NOMO-1 treated with dmso at 0.1 percent for 144 hours (cell line): ENCODE measurements at regions not wholly inside any gene's neighbourhood (a gene's known extent, or its start where the extent isn't known, plus 50 kb on each side); places are given as distances from the start of the nearest gene placed in this dataset.
"Not testable (repeated sequence)": the region's sequence is repeated elsewhere in the genome, so short reads cannot be mapped to it uniquely, and the experiment has no call there.

Experiments used
- DNase-seq: peaks from one replicate; lab custom pipeline; 2025; ENCODE audit not compliant: unreplicated experiment; lab: John Stamatoyannopoulos, UW

DNA sequence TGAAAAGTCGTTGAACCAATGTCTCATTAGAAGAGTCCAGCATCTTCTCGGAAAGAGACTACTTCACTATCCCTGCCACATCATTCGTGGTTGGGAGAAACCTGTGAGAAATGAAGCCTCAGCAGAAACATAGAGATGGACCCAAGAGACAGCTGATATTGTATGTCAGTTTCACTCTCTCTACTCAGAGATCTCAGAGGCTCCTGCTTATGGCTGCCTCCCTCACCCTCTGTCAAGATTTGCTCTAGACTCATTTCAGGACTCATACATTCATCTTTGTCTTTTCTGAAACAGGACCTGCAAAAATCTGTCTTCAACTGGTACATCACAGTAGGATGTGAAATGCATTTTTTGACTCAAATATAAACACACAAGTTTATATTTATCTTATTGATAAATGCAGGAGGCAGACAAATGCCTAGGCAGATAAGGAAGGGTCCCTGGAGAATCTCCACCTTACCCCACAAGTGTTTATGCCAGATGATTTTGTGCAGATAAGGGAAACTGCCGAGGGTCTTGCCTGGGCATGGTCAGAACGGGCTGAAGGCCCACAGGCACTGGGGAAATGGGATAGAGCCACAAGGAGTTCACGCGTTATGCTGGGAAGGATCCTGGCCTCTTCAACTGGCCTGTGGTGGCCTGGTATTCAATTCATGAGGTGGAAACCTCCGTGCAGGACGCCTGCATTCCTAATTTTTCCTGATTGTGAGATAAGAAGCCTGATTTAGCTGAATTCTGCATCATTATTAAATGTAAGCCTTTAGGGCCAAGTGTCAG is 1834.0 kb upstream of the PCDH20 start:
- no peak for DNase-seq

DNA sequence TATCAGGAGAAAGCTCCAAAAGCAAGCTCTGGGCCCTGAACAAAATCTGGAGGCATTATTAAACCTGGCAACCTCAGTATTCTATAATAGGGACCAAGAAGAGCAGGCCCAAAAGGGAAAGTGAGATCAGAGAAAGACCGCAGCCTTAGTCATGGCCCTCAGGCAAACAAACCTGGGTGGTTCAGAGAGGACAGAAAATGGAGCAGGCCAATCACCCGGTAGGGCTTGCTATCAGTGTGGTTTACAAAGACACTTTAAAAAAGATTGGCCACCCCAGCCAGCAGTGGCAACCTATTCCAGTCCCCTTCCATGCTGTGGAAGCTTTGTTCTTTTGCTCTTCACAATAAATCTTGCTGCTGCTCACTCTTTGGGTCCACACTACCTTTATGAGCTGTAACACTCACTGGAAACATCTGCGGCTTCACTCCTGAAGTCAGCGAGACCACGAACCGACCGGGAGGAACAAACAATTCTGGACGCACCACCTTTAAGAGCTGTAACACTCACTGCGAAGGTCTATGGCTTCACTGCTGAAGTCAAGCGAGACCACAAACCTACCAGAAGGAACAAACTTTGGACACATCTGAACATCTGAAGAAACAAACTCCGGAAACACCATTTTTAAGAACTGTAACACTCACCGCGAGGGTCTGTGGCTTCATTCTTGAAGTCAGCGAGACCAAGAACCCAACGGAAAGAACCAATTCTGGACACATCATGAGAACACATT is 1821.2 kb upstream of the PCDH20 start:
- DNase-seq, result not testable (repeated sequence)

DNA sequence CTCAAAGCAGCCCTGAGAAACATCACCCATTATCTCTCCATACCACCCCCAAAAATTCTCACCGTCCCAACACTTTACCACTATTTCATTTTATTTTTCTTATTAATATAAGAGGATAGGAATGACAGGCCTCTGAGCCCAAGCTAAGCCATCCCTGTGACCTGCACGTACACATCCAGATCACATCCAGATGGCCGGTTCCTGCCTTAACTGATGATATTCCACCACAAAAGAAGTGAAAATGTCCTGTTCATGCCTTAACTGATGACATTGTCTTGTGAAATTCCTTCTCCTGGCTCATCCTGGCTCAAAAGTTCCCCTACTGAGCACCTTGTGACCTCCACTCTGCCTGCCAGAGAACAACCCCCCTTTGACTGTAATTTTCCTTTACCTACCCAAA is 1802.9 kb upstream of the PCDH20 start:
- not testable (repeated sequence) for DNase-seq

DNA sequence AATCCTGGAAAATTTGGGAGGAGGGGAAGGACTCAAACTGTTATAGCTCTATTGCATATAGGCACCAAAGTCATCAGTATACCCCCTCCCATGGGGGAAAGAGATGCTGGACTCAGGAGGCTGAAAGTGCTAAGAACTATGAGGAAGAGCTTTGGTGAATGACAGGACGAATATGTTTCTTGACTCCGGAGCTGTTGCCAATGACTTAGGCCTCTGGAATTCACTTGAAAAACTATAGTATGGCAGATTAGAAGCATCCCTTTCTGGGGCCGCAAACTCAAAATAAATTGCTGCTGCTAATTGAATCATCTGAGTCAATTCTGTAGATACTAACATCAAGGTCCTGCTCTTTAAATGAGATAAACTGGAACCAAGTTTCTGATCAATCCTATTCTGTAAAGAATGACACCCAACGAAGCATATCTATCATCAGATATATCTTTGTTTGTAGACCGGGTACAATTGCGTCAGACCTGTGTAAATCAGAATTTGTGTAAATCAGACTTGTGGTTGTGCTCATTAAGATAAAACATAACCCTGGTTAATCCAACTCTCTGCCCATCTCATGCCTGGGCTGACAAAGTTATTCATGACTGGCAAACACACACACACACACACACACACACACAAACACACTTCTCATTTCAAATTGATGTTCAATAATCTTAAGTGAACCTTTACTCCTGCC is 1793.8 kb upstream of the PCDH20 start:
- no peak for DNase-seq

DNA sequence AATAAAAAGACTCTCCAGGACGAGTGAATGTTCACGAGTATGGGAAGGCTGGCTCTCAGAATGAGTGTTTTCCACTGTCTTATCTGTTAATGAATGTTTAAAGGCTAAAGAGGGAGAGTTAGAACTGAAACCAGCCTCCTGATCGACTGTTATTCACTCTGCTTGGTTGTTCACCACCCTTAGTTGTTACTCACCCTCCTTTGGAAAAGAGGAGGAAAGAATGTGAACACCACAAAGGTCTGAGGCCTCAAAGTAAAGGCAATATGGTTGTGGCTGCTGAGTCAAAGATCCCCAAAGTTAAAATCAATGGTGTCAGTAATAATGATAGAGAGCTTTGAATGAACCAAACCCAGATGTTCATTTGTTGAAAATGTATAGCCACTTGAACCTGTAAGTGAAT is 1793.2 kb upstream of the PCDH20 start:
- no peak for DNase-seq

DNA sequence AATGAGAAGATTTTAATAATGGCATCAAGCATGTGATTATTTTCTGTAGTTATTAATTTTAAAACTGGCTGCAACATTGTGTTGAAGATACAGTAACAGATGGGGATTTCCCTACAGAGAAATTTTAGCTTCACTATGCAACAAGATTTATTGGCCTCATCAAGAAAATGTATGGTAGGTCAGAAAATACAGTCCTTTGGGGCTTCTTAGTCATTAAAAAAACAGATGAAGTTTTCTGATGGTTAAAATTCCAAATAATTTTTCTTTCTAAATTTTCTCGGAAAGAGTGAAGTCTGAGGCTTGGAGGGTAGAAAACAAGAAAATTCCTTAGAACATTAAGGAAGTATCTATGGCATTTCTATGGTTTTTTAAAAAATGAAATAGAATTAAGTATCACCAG is 1790.8 kb upstream of the PCDH20 start:
- DNase-seq, result no peak

DNA sequence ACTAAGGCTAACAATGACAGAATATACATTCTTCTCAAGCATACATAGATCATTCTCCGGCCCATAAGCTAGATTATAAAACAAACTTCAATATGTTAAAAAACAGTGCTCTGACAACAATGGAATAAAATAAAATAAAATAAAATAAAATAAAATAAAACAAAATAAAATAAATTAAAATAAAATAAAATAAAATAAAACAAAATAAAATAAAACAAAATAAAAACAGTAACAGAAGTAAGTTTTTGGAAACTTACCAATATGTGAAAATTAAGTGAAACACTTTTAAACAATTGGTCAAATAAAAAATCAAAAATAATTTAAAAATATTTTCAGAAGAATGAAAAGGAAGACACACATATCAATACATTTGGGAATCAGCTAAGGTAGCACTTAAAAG is 1785.8 kb upstream of the PCDH20 start:
- DNase-seq, result no peak

DNA sequence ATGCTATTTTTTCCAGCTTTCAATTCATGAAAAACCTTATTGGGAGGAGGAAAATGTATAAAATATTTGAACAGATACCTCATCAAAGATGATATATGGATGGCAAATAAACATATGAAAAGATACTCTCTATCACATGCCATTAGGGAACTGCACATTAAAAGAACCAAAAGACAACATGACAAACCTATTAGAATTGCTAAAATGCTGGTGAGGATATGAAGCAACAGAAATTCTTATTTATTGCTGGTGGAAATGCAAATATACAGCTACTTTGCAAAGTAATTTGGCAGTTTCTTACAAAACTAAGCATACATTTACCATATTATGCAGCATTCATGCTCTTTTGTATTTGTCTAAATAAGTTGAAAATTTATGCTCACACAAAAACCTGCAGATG is 1783.9 kb upstream of the PCDH20 start:
- no peak for DNase-seq

DNA sequence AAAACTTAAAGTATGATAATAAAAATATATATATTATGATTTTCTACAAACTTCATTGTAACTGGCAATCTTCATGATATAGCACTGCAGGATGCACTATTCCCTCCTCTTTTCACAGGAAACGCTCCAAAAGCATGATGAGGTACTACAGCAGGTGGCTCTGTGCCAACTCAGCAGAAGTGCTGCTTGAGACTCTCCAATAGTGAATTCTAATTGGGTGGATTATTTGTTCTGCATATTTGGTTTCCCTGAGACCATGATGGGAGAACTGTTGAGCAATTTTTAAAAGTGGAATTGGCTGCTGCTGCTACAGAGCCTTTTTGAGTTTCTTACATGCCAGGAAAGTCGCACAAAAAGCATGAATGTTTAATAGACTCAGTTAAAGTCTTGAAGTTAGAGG is 1782.4 kb upstream of the PCDH20 start:
- no peak for DNase-seq

DNA sequence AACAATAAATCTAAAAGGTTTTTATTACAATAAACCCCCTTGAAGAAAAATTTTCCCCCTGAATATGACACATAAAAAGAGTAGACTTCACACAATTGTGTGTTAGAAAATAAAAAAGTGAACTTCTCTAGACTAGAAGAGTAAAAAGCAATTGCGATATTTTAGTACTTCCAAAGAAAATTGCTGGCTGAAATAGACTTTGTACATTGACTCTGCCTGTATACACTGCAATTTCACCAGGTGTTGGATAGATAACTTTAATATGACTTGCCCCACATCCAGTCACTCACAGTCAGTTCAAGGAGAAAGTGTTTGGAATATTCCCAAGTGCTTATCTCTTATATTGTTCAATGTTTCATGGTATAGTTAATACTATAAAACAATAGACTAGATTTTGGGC is 1780.1 kb upstream of the PCDH20 start:
- DNase-seq, result no peak

DNA sequence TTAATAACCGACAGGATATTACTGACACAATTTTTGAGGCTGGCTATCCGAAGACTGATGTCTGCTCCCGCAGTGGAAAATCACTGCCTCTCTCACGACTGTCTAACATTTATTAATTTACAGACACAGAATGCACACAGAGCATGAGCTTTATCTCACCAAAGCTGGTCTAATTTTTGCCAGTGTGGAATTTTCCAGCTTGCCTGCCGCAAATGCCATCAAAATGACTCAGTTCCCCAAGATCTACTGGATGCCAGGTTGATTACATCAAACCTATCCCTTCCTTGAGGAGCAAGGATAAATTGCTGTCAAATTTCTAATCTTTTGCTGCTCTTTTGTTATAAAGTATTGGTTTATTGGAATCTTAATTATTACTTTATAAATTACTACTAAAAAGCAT is 1775.1 kb upstream of the PCDH20 start:
- DNase-seq, result no peak

DNA sequence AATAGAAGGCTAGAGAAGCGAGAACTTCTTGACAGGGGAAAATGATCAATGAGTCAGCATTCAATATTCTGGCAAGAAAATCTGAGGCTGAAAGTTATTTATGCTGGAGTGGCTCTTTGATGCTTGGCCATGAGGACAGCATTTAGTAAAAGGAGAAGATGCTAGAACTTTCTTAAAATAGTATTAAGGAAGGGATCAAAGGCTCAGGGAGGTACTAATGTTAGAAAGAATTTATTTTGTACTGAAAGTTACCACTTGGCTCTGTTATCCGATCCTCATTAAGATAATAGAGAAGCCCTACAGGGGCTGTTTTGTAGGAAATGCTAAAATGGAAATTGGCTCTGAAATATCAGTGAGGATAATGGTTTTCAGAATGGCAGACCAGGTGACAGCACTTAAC is 1774.6 kb upstream of the PCDH20 start:
- DNase-seq, result no peak

DNA sequence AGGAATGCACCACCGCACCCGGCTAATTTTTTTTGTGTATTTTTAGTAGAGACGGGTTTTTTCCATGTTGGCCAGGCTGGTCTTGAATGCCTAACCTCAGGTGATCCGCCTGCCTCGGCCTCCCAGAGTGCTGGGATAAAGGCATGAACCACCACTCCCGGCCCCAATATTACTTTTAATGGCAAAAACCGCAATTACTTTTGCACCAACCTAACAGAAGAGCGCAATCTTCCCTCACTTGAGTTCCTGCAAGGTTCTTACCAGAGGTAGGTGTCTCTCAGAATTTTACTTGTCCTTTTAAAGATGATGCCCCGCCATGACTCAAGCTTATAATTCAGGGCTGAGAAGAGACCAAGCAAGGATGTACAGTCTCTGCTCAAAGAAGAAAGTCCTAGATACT is 1774.1 kb upstream of the PCDH20 start:
- no peak for DNase-seq

DNA sequence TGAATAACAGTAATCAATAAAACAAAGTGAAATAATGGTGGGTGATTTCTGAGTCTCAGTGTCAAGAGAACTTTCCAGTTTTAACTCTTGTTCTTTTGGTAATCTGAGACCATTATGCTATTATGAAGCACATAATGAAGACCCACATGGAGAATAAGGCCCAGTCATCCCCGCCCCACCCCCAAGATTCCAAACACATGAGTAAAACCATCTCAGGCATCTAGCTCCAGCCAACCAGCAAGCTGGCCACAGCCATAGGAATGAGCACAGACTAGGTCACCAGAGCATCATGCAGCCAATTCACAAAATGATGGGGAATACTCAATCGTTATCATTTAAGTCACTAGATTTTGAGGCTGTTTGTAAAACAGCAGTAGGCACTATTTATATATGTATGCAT is 1769.0 kb upstream of the PCDH20 start:
- DNase-seq, result no peak

DNA sequence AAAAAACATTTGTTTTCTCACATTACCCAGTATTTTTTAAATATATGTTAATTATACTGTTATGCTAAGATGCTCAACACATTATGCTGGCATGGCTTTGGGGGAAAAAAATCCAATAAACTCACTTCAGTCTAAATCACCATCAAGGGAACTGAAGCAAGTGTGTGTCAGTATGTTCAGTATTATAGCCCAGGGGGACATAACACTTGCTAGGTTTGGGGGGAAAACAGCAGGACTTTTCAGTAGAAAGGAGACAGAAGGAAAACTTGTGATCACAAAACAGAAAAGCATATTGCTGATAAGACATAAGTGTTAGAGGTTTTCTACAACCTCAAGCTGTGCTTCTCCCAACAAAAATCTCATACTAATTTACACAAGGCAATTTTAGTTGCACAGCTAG is 1759.9 kb upstream of the PCDH20 start:
- DNase-seq, result no peak

DNA sequence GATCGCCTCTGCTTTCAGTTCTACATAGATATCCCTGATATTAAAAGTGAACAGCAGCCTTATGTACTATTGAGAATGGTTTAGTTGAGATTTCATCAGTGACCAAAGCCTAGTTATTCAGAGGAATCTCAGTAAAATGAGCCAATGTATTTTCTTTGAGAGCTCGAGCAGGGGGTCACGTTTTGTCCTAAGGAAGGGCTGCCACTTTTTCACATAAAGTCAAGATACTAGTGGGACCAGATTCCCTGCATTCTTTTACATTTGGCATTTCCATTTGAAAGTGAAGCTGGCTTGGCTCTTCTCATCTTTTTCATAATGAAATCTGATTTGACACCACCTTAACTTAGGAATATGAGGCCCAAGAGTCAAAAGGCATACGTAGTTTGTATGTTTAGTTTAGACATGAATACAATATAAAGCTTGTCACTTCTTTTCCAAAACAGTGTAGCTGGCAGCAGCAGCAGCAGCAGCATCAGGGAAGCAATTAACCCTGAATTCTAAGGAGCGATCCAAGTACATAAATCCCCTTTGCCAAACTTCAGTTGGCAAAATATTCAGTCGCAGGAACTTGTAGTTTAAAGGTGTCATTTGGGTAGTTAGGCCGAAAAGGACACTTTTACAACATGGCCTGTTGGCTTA is 1752.2 kb upstream of the PCDH20 start:
- DNase-seq, result no peak

DNA sequence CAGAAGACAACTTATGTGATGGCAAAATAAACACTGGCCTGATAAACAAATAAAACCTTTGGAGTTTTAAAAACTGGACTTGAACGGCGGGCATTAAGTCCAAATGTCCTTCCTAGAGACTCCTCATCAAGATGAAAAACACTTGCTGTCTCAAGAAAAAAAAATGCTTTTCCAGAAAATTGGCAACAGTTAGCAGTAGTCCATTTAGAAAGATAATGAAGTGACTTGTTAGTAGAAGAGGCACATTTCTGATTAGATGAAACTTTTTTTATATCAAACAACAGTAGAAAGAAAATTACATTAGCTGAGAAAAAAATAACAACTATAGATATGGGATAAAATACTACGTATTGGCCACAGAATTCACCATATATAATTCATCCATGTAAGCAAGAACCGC is 1750.7 kb upstream of the PCDH20 start:
- no peak for DNase-seq

DNA sequence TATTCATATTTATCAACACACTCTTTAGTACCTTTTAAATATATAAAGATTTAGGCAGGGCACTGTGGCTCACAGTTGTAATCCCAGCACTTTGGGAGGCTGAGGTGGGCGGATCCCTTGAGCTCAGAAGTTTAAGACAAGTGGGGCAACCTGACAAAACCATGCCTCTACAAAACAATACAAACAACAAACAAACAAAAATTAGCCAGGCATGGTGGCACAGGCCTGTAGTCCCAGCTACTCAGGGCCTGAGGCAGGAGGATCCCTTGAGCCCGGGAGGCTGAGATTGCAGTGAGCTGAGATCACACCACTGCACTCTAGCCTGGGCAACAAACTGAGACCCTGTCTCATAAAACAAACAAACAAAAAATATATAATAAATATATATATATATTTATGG is 1748.3 kb upstream of the PCDH20 start:
- no peak for DNase-seq

DNA sequence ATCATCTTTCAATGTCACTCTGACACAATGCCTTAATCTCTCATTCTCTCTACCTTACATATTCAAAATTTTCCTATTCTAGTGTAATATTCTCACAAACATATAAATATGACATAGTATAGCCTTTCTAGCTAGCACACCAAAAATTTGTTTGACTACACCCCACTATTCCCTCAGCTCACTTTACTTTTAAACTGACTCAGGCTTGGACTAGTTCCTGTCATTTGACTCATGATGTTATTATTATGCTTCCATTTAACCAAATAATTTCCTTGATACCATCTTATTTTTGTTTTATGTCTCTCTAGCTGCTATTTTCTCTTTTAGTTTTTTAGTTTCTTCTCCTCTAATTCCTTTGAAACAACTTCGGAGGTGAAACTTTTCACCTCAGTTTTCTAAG is 1745.6 kb upstream of the PCDH20 start:
- no peak for DNase-seq

DNA sequence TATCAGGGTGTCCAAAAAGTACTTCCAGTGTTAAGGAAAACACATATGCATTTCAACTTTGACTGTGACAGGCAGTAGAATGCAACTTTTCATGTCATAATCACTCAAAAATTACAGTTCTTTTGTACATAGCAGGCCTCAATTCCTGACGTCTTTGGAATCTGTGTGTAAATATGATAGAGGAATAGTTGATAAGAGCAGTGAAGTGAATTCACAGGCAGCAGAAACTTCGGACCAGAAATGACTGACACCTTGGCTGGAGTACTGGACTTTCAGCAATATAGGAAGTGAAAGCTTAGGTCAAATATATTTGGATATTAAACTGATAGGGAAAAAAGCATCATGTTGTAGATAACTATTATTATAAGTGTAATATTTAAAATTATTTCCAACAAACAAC is 1741.2 kb upstream of the PCDH20 start:
- no peak for DNase-seq

DNA sequence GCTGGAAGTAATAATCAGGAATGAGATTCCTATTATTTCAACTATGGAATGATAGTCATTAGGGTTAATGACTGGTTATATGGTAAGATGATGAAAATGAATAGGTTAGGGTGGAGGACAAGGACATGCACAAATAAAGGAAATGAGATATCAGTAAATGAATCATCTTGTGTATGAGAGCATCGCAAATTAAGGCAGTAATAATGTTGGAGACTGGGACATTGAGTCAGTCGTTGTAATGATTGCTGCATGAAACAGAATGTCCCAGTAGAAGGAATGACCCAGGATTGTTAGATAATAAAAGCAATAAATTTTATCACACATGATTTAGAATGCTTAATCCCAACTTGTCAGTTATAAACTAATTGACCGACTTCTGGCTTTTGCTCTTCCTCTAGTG is 1733.7 kb upstream of the PCDH20 start:
- DNase-seq, result no peak

DNA sequence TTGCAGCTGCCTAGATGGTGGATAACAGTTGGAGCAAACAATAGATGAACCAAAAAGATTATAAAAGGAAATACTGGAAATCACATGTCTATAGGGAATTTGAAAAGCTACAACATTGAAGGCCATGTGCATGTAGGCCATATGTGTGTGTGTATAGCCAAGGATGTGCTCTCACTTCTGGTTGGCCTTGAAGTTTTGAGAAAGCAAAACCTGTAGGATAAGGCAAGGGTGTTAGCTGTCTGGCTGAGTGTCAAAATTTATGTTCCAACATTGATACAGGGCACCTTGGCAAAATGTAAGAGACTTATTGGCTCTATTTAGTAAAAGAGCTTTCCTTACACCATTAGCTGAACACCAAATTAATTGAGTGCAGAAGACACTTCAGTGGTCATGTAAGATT is 1723.6 kb upstream of the PCDH20 start:
- no peak for DNase-seq
